Nephron (organoid): ENCODE measurements at regions not wholly inside any gene's neighbourhood (a gene's known extent, or its start where the extent isn't known, plus 50 kb on each side); places are given as distances from the start of the nearest gene placed in this dataset.

Source experiments
- H3K27ac Mint-ChIP-seq, 3 experiments: 2 replicates each; pipeline ENCODE4 v1.8.0; 2020; ENCODE audit warnings: mixed read lengths in 3 of 3, mild to moderate bottlenecking in 2 of 3, moderate library complexity in 1 of 3
- H3K27me3 Mint-ChIP-seq: 2 replicates; pipeline ENCODE4 v1.8.0; 2021; ENCODE audit warnings: low read depth, mild to moderate bottlenecking, moderate library complexity, mixed read lengths
- H3K36me3 Mint-ChIP-seq: 2 replicates; pipeline ENCODE4 v1.8.0; 2020; ENCODE audit warnings: low read depth, mixed read lengths
- H3K4me1 Mint-ChIP-seq: 2 replicates; pipeline ENCODE4 v1.8.0; 2020; ENCODE audit warnings: mixed read lengths
- H3K4me3 Mint-ChIP-seq, 3 experiments: 2 replicates each; pipeline ENCODE4 v1.8.0; 2020; ENCODE audit warnings: mild to moderate bottlenecking in 3 of 3, mixed read lengths in 3 of 3, moderate library complexity in 2 of 3
- H3K9me3 Mint-ChIP-seq: 2 replicates; pipeline ENCODE4 v1.8.0; 2020; ENCODE audit warnings: mixed read lengths
- TF ChIP-seq, protein P1 (sequence below), 3 experiments: fragments of 200-600 bp; sonication (generic); IDR thresholded peaks; one replicate each; pipeline ENCODE4 v1.5.0; 2021; ENCODE audit warnings: antibody characterized with exemption in 3 of 3; ENCODE audit not compliant: unreplicated experiment in 3 of 3

DNA sequence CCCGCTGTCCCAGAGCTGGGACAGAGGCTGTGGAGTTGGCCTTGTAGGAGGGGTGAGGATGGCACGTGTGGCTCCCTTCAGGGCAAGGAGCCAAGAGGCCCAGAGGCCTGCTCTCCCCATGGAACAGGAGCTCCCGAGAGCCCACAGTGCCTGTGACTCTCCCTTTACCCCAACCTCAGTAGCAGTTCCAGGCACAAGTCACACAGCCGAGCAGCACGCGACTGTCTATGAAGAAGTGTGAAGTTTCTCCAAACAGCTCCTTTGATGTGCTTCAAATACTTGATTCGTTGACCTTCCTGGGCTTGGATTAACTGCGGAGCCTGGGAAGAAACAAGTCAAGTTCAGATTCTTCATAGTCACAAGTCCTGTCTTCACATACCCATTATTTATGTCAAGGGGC, 208.7 kb downstream of the IRX2 start:
- Mint-ChIP-seq H3K4me3 (no peak overlapping the region), H3K27ac (no peak overlapping the region), H3K4me1 (no peaks in the 10 kb centered on the region), H3K27me3 (peaks cover 86% of the 10 kb centered on the region), H3K9me3 (peaks cover 3% of the 10 kb centered on the region), H3K36me3 (no peaks in the 10 kb centered on the region)
- TF ChIP-seq, protein P1, sequence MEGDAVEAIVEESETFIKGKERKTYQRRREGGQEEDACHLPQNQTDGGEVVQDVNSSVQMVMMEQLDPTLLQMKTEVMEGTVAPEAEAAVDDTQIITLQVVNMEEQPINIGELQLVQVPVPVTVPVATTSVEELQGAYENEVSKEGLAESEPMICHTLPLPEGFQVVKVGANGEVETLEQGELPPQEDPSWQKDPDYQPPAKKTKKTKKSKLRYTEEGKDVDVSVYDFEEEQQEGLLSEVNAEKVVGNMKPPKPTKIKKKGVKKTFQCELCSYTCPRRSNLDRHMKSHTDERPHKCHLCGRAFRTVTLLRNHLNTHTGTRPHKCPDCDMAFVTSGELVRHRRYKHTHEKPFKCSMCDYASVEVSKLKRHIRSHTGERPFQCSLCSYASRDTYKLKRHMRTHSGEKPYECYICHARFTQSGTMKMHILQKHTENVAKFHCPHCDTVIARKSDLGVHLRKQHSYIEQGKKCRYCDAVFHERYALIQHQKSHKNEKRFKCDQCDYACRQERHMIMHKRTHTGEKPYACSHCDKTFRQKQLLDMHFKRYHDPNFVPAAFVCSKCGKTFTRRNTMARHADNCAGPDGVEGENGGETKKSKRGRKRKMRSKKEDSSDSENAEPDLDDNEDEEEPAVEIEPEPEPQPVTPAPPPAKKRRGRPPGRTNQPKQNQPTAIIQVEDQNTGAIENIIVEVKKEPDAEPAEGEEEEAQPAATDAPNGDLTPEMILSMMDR (IDR thresholded peaks at IDR 0.05; ENCODE audit: unreplicated experiment in 3 of 3): no peak

GRCh38 chr5:2542026-2542425, 209.5 kb downstream of the IRX2 start:
- H3K36me3 Mint-ChIP-seq: no peaks in the 10 kb centered on the region
- H3K27me3 Mint-ChIP-seq: peaks cover 86% of the 10 kb centered on the region
- TF ChIP-seq, protein P1 (IDR thresholded peaks at IDR 0.05; ENCODE audit: unreplicated experiment in 3 of 3): no peak
- H3K27ac Mint-ChIP-seq: no peak overlapping the region
- peaks cover 3% of the 10 kb centered on the region for H3K9me3 Mint-ChIP-seq
- H3K4me1 Mint-ChIP-seq: no peaks in the 10 kb centered on the region
- H3K4me3 Mint-ChIP-seq: no peak overlapping the region

- no peaks in the 10 kb centered on the region for H3K36me3 Mint-ChIP-seq
- H3K27me3 Mint-ChIP-seq: peaks cover 68% of the 10 kb centered on the region
These were observed 213.3 kb downstream of the IRX2 start for GRCh38 chr5:2538169-2538568.

GRCh38 chr5:2537378-2538145, 213.9 kb downstream of the IRX2 start:
- Mint-ChIP-seq H3K27me3 (peaks cover 68% of the 10 kb centered on the region), H3K36me3 (no peaks in the 10 kb centered on the region), H3K9me3 (peaks cover 3% of the 10 kb centered on the region), H3K4me3 (no peak overlapping the region), H3K27ac (no peak overlapping the region), H3K4me1 (no peaks in the 10 kb centered on the region)
- TF ChIP-seq, protein P1 (IDR thresholded peaks at IDR 0.05; ENCODE audit: unreplicated experiment in 3 of 3): no peak

More at GRCh38 chr5:2538169-2538568, 213.3 kb downstream of the IRX2 start:
- Mint-ChIP-seq H3K27ac (no peak overlapping the region), H3K4me3 (no peak overlapping the region), H3K9me3 (peaks cover 3% of the 10 kb centered on the region), H3K4me1 (no peaks in the 10 kb centered on the region)
- TF ChIP-seq, protein P1 (IDR thresholded peaks at IDR 0.05; ENCODE audit: unreplicated experiment in 3 of 3): no peak

DNA sequence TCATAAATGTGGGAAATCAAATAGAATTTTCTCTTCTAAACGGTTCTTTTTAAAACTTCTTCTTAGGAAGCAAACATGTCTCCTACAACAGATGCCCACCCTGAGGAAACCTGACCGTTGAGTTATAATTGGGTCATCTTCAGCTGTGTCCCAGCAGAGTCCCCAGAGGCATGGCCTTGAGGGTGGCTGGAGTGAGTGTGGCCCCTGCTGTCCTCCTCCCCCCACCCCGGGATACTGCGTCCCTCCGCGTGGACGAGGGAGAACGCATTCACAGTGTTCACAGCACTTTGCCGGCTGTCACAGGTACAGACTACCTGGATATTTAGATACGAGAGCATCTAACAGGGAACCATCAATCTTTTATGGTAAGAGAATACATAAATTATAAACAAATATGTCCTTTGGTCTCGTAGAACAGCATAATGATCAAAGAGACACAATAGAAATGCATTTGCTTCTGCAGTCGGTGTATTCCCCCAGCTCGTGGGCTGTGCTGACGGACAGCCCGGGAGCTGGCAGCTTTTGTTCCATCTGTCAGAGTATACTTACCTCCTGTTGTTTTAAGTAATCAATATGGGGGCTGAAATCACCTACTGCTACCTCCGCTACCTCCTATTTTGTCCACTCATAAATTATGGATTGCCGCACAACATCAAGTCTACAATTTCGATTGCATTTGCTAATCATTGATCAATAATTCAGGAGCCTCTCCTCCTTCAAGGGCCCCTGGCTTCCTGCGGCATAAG, 214.7 kb downstream of the IRX2 start:
- Mint-ChIP-seq H3K9me3 (peaks cover 3% of the 10 kb centered on the region), H3K27ac (no peak overlapping the region), H3K27me3 (peaks cover 60% of the 10 kb centered on the region), H3K36me3 (no peaks in the 10 kb centered on the region), H3K4me3 (no peak overlapping the region), H3K4me1 (no peaks in the 10 kb centered on the region)
- TF ChIP-seq, protein P1 (IDR thresholded peaks at IDR 0.05; ENCODE audit: unreplicated experiment in 3 of 3): no peak
